Spleen (tissue), 7 donors: ENCODE measurements at regions not wholly inside any gene's neighbourhood (a gene's known extent, or its start where the extent isn't known, plus 50 kb on each side); places are given as distances from the start of the nearest gene placed in this dataset.

ENCODE experiments used
- CTCF ChIP-seq, 11 experiments: fragments of 200-600 bp in 7 of 11; fragments of 450-650 bp in 4 of 11; sonication (generic) in 4 of 11; IDR thresholded peaks in 8 of 11; conservative IDR thresholded peaks in 3 of 11; 1 replicate in 7 of 11; 2 replicates in 4 of 11; pipeline versions ENCODE4 v1.4.0 to v1.8.0; 2016 to 2021; ENCODE audit warnings: antibody characterized with exemption in 11 of 11, inconsistent platforms in 4 of 11, mild to moderate bottlenecking in 1 of 11
- POLR2AphosphoS5 ChIP-seq, 3 donors: sonication (generic); formaldehyde crosslinking; IDR thresholded peaks; one replicate each; pipeline ENCODE4 v1.5.1; 2017; ENCODE audit warnings: antibody characterized with exemption in 3 of 3
- donor health status: DM: no; HTN: no; CAD: no; lungs with moderate emphysema.
- donor health status: DM: no; HTN: no; CAD: no.
- donor health status: DM: no; HTN: no; CAD: no.

GRCh38 chr22:27588268-27588667 lies 213.3 kb downstream of the MN1 start:
- TF ChIP-seq POLR2AphosphoS5 (IDR thresholded peaks at IDR 0.05) (no peak), CTCF (IDR thresholded peaks at IDR 0.05 in 8 of 11, conservative IDR thresholded peaks at IDR 0.05 in 3 of 11) (no peak)
